Ishikawa (cell line): ENCODE measurements at regions not wholly inside any gene's neighbourhood (a gene's known extent, or its start where the extent isn't known, plus 50 kb on each side); places are given as distances from the start of the nearest gene placed in this dataset.

Source experiments
- FOXM1 ChIP-seq: IDR thresholded peaks from 2 replicates; pipeline ENCODE4 v1.6.1; 2012; ENCODE audit warnings: low read depth, borderline replicate concordance
- TAF1 ChIP-seq: IDR thresholded peaks from 2 replicates; pipeline ENCODE4 v1.6.1; 2012; ENCODE audit warnings: low read depth, mild to moderate bottlenecking
- TEAD4 ChIP-seq: IDR thresholded peaks from 2 replicates; pipeline ENCODE4 v1.6.1; 2012
- TF ChIP-seq, protein P1 (sequence below): IDR thresholded peaks from 2 replicates; pipeline ENCODE4 v1.6.1; 2012; ENCODE audit warnings: low read depth, mild to moderate bottlenecking
- TF ChIP-seq, protein P2 (sequence below): IDR thresholded peaks from 2 replicates; pipeline ENCODE4 v1.6.1; 2012
- TF ChIP-seq, protein P3 (sequence below): IDR thresholded peaks from 2 replicates; pipeline ENCODE4 v1.6.1; 2012

DNA sequence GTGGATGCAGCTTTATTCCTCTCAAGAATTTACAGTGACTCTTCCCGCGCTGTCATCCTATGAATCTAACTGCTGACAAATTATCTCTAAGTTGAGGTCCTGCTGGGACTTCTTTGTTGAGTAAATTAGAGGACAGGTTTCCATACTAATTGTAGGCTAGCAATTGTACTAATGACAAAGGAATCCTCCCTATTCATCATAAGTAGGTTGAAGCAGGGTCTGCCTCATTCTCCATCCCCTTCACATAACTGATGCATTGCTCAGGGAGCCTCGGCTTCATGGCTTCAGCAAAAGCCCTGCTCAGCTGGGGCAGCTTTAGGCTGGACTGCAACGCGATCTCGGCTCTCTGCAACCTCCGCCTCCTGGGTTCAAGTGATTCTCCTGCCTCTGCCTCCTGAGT, 83.1 kb upstream of the IRX6 start:
- TF ChIP-seq, protein P1, sequence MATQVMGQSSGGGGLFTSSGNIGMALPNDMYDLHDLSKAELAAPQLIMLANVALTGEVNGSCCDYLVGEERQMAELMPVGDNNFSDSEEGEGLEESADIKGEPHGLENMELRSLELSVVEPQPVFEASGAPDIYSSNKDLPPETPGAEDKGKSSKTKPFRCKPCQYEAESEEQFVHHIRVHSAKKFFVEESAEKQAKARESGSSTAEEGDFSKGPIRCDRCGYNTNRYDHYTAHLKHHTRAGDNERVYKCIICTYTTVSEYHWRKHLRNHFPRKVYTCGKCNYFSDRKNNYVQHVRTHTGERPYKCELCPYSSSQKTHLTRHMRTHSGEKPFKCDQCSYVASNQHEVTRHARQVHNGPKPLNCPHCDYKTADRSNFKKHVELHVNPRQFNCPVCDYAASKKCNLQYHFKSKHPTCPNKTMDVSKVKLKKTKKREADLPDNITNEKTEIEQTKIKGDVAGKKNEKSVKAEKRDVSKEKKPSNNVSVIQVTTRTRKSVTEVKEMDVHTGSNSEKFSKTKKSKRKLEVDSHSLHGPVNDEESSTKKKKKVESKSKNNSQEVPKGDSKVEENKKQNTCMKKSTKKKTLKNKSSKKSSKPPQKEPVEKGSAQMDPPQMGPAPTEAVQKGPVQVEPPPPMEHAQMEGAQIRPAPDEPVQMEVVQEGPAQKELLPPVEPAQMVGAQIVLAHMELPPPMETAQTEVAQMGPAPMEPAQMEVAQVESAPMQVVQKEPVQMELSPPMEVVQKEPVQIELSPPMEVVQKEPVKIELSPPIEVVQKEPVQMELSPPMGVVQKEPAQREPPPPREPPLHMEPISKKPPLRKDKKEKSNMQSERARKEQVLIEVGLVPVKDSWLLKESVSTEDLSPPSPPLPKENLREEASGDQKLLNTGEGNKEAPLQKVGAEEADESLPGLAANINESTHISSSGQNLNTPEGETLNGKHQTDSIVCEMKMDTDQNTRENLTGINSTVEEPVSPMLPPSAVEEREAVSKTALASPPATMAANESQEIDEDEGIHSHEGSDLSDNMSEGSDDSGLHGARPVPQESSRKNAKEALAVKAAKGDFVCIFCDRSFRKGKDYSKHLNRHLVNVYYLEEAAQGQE = no peak
- no peak for TF ChIP-seq TEAD4
- TF ChIP-seq FOXM1 = no peak
- TF ChIP-seq, protein P2, sequence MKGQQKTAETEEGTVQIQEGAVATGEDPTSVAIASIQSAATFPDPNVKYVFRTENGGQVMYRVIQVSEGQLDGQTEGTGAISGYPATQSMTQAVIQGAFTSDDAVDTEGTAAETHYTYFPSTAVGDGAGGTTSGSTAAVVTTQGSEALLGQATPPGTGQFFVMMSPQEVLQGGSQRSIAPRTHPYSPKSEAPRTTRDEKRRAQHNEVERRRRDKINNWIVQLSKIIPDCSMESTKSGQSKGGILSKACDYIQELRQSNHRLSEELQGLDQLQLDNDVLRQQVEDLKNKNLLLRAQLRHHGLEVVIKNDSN = no peak
- TF ChIP-seq, protein P3, sequence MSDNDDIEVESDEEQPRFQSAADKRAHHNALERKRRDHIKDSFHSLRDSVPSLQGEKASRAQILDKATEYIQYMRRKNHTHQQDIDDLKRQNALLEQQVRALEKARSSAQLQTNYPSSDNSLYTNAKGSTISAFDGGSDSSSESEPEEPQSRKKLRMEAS = no peak
- TF ChIP-seq TAF1 = no peak
